Panc1 (cell line): ENCODE measurements at regions not wholly inside any gene's neighbourhood (a gene's known extent, or its start where the extent isn't known, plus 50 kb on each side); places are given as distances from the start of the nearest gene placed in this dataset.

Experiments used
- ATAC-seq: fragments of 200-7000 bp; cut with Tn5 transposase; 2 replicates; pipeline ENCODE4 v1.9.1; 2020; ENCODE audit warnings: mild to moderate bottlenecking, moderate library complexity
- BruUV-seq: library from RNA; stranded (reverse); fragments of 400-500 nt; replicated peaks from 2 replicates; lab custom pipeline; 2021; lab: Mats Ljungman, UMichigan
- CTCF ChIA-PET: fragments of 300-600 bp; sonication (Branson Sonifier 250); formaldehyde crosslinking; loops from one replicate; lab custom pipeline; 2022; ENCODE audit warnings: antibody characterized with exemption; lab: Charles Lee
- POLR2A ChIA-PET: fragments of 300-600 bp; sonication (Branson Sonifier 250); formaldehyde crosslinking; loops from one replicate; lab custom pipeline; 2022; ENCODE audit warnings: antibody characterized with exemption; lab: Charles Lee
- DNase-seq: peaks from one replicate; pipeline ENCODE4 v3.0.0-alpha.2; 2010; ENCODE audit warnings: low read depth, low spot score
- H3K27ac ChIP-seq: 2 replicates; pipeline ENCODE4 v1.5.1; 2011; ENCODE audit warnings: mild to moderate bottlenecking, low read length, inconsistent platforms
- H3K27me3 ChIP-seq: fragments of 200-500 bp; sonication (Bioruptor generic); 2 replicates; pipeline ENCODE4 v1.6.0; 2014; ENCODE audit warnings: low read length, inconsistent platforms; ENCODE audit not compliant: control insufficient read depth, insufficient read depth
- H3K36me3 ChIP-seq: fragments of 200-500 bp; sonication (Bioruptor generic); 2 replicates; pipeline ENCODE4 v1.5.1; 2014; ENCODE audit warnings: inconsistent platforms, mild to moderate bottlenecking, low read length, moderate library complexity; ENCODE audit not compliant: control insufficient read depth, insufficient read depth
- H3K4me1 ChIP-seq: 2 replicates; pipeline ENCODE4 v1.5.1; 2011; ENCODE audit warnings: inconsistent platforms, mild to moderate bottlenecking, low read length, moderate library complexity; ENCODE audit not compliant: control insufficient read depth, insufficient read depth
- H3K4me3 ChIP-seq, 2 experiments: 2 replicates each; pipeline ENCODE4 v1.5.1; 2011 to 2012; ENCODE audit warnings: low read depth in 2 of 2, low read length in 2 of 2, mild to moderate bottlenecking in 2 of 2, inconsistent platforms in 1 of 2, moderate library complexity in 1 of 2
- H3K9me3 ChIP-seq: fragments of 200-500 bp; sonication (Bioruptor generic); 2 replicates; pipeline ENCODE4 v1.5.1; 2014; ENCODE audit warnings: low read depth, mild to moderate bottlenecking, inconsistent platforms, low read length, moderate library complexity; ENCODE audit not compliant: control insufficient read depth, insufficient read depth
- CTCF ChIP-seq: fragments of 450-650 bp; IDR thresholded peaks from 2 replicates; pipeline ENCODE4 v1.5.1; 2017; ENCODE audit warnings: mild to moderate bottlenecking
- POLR2AphosphoS5 ChIP-seq: IDR thresholded peaks from 2 replicates; pipeline ENCODE4 v1.6.1; 2012; ENCODE audit warnings: mild to moderate bottlenecking, low read depth, low read length, moderate library complexity
- REST ChIP-seq, 2 experiments: IDR thresholded peaks; 2 replicates each; pipeline ENCODE4 v1.6.1; 2011 to 2012; ENCODE audit warnings: low read depth in 2 of 2, control low read depth in 1 of 2, low read length in 1 of 2, mild to moderate bottlenecking in 1 of 2, moderate library complexity in 1 of 2; ENCODE audit not compliant: insufficient read depth in 1 of 2
- SIN3A ChIP-seq: IDR thresholded peaks from 2 replicates; pipeline ENCODE4 v1.6.1; 2012; ENCODE audit warnings: low read depth, mild to moderate bottlenecking, low read length, moderate library complexity, borderline replicate concordance; ENCODE audit not compliant: insufficient read depth
- TCF7L2 ChIP-seq: IDR thresholded peaks from 2 replicates; pipeline ENCODE4 v1.6.1; 2011; ENCODE audit warnings: mild to moderate bottlenecking, low read depth, low read length, inconsistent platforms
- in situ Hi-C: cut with HindIII; loops from 2 replicates; pipeline ENCODE4 v1.10.0; 2016; ENCODE audit warnings: low sequenced_read_pairs, low pct_unique_long_range_greater_than_20kb
- intact Hi-C: fragments of 100-400 bp; cut with micrococcal nuclease; formaldehyde crosslinking; loops from one replicate; pipeline ENCODE4 v1.10.0; 2022; ENCODE audit not compliant: unreplicated experiment

- Histone ChIP-seq H3K4me1 (no peaks in the 10 kb centered on the region), H3K4me3 (no peak overlapping the region), H3K36me3 (no peaks in the 10 kb centered on the region), H3K27ac (no peak overlapping the region), H3K9me3 (no peaks in the 10 kb centered on the region), H3K27me3 (peaks cover 5% of the 10 kb centered on the region)
- no peak for ATAC-seq
- in situ Hi-C loops (no loop called here), intact Hi-C loops (no loop called here)
- TF ChIP-seq POLR2AphosphoS5 = no peak
- TF ChIP-seq REST (IDR thresholded peaks at IDR 0.05; ENCODE audit: insufficient read depth in 1 of 2, low read depth in 2 of 2, low read length in 1 of 2) = no peak
- TF ChIP-seq TCF7L2 = no peak
- TF ChIP-seq SIN3A = no peak
- no peak for TF ChIP-seq CTCF
- POLR2A ChIA-PET = no interaction called here
- BruUV-seq = no TSS peak
- no peak for DNase-seq
- CTCF ChIA-PET = no interaction called here
These were observed 172.7 kb downstream of the BARHL2 start for GRCh38 chr1:90544356-90544755.

- POLR2A ChIA-PET = no interaction called here
- no peak overlapping the region for H3K27ac ChIP-seq
- no peaks in the 10 kb centered on the region for H3K9me3 ChIP-seq
- no peaks in the 10 kb centered on the region for H3K36me3 ChIP-seq
- no peak for TF ChIP-seq REST (IDR thresholded peaks at IDR 0.05; ENCODE audit: insufficient read depth in 1 of 2, low read depth in 2 of 2, low read length in 1 of 2)
- no peak for TF ChIP-seq SIN3A
- TF ChIP-seq POLR2AphosphoS5 = no peak
- no peak for TF ChIP-seq CTCF
- no peak for TF ChIP-seq TCF7L2
- CTCF ChIA-PET = no interaction called here
- no peak for ATAC-seq
- H3K27me3 ChIP-seq = no peaks in the 10 kb centered on the region
- no peak for DNase-seq
- H3K4me3 ChIP-seq = no peak overlapping the region
- H3K4me1 ChIP-seq = no peaks in the 10 kb centered on the region
- in situ Hi-C loops (no loop called here), intact Hi-C loops (no loop called here)
- no TSS peak for BruUV-seq
These were observed 179.3 kb downstream of the BARHL2 start for GRCh38 chr1:90537606-90538362.
